HUES64 (cell line): ENCODE measurements at regions not wholly inside any gene's neighbourhood (a gene's known extent, or its start where the extent isn't known, plus 50 kb on each side); places are given as distances from the start of the nearest gene placed in this dataset.
"Not testable (repeated sequence)": the region's sequence is repeated elsewhere in the genome, so short reads cannot be mapped to it uniquely, and the experiment has no call there.

Source experiments
- H3K27ac ChIP-seq: 2 replicates; pipeline ENCODE4 v1.7.0; 2013; ENCODE audit warnings: low read depth, low read length, inconsistent platforms
- H3K27me3 ChIP-seq: 2 replicates; pipeline ENCODE4 v1.6.1; 2013; ENCODE audit warnings: mild to moderate bottlenecking, low read length; ENCODE audit not compliant: insufficient read depth
- H3K36me3 ChIP-seq: 2 replicates; pipeline ENCODE4 v1.6.1; 2013; ENCODE audit warnings: mild to moderate bottlenecking, low read length; ENCODE audit not compliant: insufficient read depth
- H3K4me1 ChIP-seq: 2 replicates; pipeline ENCODE4 v1.6.1; 2013; ENCODE audit warnings: mild to moderate bottlenecking, low read length, moderate library complexity; ENCODE audit not compliant: insufficient read depth
- H3K4me3 ChIP-seq: 2 replicates; pipeline ENCODE4 v1.5.1; 2013; ENCODE audit warnings: mild to moderate bottlenecking, low read length, moderate library complexity
- H3K9ac ChIP-seq: 2 replicates; pipeline ENCODE4 v1.6.1; 2013; ENCODE audit warnings: mild to moderate bottlenecking, low read depth, low read length
- H3K9me3 ChIP-seq: 2 replicates; pipeline ENCODE4 v1.6.1; 2013; ENCODE audit warnings: low read depth, low read length; ENCODE audit not compliant: insufficient read depth
- WGBS: fragments of 150-250, 120-280 bp; methylation state at CpG from one replicate; pipeline ENCODE4 v1.1.7; 2013; ENCODE audit warnings: missing lambda C conversion rate; 5-methylcytosine and 5-hydroxymethylcytosine counted together

- no peaks in the 10 kb centered on the region; the same call in 1 of the 2 replicates for H3K4me1 ChIP-seq
- peaks cover 27% of the 10 kb centered on the region; the same call in 1 of the 2 replicates for H3K9me3 ChIP-seq
- no peaks in the 10 kb centered on the region for H3K27me3 ChIP-seq
- H3K4me3 ChIP-seq = no peak overlapping the region
- no peak overlapping the region for H3K9ac ChIP-seq
- H3K27ac ChIP-seq = no peak overlapping the region
- H3K36me3 ChIP-seq = no peaks in the 10 kb centered on the region
Observed at GRCh38 chr10:9851808-9852207, 1165.9 kb upstream of the CELF2 start.

GRCh38 chr10:9853405-9854355, 1164.0 kb upstream of the CELF2 start:
- 94% methylated on average over 3 of the region's 4 CpGs for WGBS
- no peaks in the 10 kb centered on the region for H3K27me3 ChIP-seq
- H3K27ac ChIP-seq = no peak overlapping the region
- H3K9ac ChIP-seq = no peak overlapping the region
- no peak overlapping the region for H3K4me3 ChIP-seq
- H3K9me3 ChIP-seq = peaks cover 27% of the 10 kb centered on the region; the same call in 1 of the 2 replicates
- no peaks in the 10 kb centered on the region for H3K4me1 ChIP-seq
- H3K36me3 ChIP-seq = no peaks in the 10 kb centered on the region

DNA sequence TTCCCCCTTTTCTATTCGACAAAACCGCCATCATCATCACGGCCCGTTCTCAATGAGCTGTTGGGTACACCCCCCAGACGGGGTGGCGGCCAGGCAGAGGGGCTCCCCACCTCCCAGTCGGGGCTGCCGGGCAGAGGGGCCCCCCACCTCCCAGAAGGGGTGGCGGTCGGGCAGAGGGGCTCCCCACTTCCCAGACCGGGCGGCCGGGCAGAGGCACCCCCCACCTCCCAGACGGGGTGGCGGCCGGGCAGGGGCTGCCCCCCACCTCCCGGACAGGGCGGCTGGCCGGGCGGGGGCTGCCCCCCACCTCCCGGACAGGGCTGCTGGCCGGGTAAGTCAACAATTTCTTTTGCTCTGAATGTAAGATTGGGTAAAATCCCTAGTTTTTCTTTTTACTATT, 1162.2 kb upstream of the CELF2 start:
- not testable (repeated sequence) for H3K27ac ChIP-seq, H3K36me3 ChIP-seq, H3K9ac ChIP-seq, H3K4me3 ChIP-seq, H3K27me3 ChIP-seq, H3K4me1 ChIP-seq
- WGBS = 91% methylated on average over 21 of the region's 22 CpGs
- H3K9me3 ChIP-seq = peaks cover 27% of the 10 kb centered on the region; the same call in 1 of the 2 replicates

GRCh38 chr10:9858816-9859215, 1158.9 kb upstream of the CELF2 start:
- H3K9ac ChIP-seq = no peak overlapping the region
- no peak overlapping the region for H3K27ac ChIP-seq
- no peaks in the 10 kb centered on the region for H3K4me1 ChIP-seq
- no peaks in the 10 kb centered on the region for H3K27me3 ChIP-seq
- H3K4me3 ChIP-seq = no peak overlapping the region
- no peaks in the 10 kb centered on the region for H3K36me3 ChIP-seq
- H3K9me3 ChIP-seq = no peaks in the 10 kb centered on the region

- H3K9ac ChIP-seq = no peak overlapping the region
- no peak overlapping the region for H3K4me3 ChIP-seq
- no peaks in the 10 kb centered on the region for H3K9me3 ChIP-seq
- H3K27me3 ChIP-seq = no peaks in the 10 kb centered on the region
- no peak overlapping the region for H3K27ac ChIP-seq
- no peaks in the 10 kb centered on the region for H3K4me1 ChIP-seq
- no peaks in the 10 kb centered on the region for H3K36me3 ChIP-seq
Observed at GRCh38 chr10:9860045-9860444, 1157.6 kb upstream of the CELF2 start.

GRCh38 chr10:9863559-9864121, 1154.0 kb upstream of the CELF2 start:
- Histone ChIP-seq H3K27me3 (no peaks in the 10 kb centered on the region), H3K9ac (no peak overlapping the region), H3K36me3 (no peaks in the 10 kb centered on the region), H3K27ac (no peak overlapping the region), H3K4me3 (no peak overlapping the region), H3K9me3 (no peaks in the 10 kb centered on the region), H3K4me1 (no peaks in the 10 kb centered on the region)
- 98% methylated on average over 9 of the region's 9 CpGs for WGBS

DNA sequence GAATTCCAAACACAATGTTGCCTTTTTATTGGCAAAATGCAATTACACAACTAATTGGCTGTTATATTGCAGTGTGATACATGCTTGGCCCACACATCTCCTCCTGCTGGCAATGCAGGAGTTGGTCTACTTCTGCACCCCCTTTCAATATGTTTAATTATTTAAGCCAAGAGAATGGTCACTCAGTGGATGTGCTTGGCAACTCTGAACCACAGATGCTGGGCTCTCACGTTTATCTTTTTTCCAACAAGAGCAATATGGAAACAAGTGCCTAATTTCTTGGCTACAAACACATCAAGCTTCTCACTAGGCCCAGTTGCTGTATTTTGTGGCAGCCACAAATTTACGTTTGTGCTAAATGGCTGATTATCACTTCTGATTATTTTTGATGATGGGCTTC, 1149.2 kb upstream of the CELF2 start:
- WGBS = 93% methylated on average over 2 of the region's 2 CpGs

GRCh38 chr10:9869205-9869604, 1148.5 kb upstream of the CELF2 start:
- Histone ChIP-seq H3K27me3 (no peaks in the 10 kb centered on the region), H3K9me3 (no peaks in the 10 kb centered on the region), H3K4me3 (no peak overlapping the region), H3K9ac (no peak overlapping the region), H3K27ac (no peak overlapping the region), H3K36me3 (no peaks in the 10 kb centered on the region), H3K4me1 (no peaks in the 10 kb centered on the region)
- 95% methylated on average over 2 of the region's 2 CpGs for WGBS

More for the DNA sequence above, 1149.2 kb upstream of the CELF2 start:
- H3K4me1 ChIP-seq = no peaks in the 10 kb centered on the region
- H3K27ac ChIP-seq = no peak overlapping the region
- no peaks in the 10 kb centered on the region for H3K36me3 ChIP-seq
- H3K9ac ChIP-seq = no peak overlapping the region
- no peaks in the 10 kb centered on the region for H3K27me3 ChIP-seq
- H3K4me3 ChIP-seq = no peak overlapping the region
- H3K9me3 ChIP-seq = no peaks in the 10 kb centered on the region

DNA sequence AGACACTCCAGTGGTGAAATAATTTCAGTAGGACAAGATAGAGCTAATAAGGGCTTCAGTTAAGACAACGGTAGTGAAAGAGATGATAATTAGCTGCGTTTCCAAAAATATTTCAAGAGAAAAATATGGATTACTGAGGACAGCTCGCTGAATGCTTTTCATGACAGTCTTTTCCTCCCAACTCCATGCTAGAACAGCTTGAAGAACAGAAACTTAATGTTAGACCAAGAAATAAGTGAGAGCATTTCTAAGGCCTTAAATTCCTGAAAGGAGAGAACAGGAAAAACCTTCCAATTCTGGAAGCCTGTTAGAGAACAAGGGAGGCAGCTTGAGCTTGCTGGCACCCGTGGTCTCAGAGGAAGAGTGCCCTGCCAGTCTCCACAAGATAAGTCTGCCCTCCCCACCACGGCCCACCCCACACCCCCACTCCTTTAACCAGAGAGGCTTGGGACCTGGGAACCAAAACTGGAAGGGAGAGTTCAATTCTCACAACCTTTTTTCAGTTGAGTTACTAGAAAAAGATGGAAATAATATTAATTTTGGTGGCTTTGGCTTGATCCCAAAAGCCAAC, 1148.0 kb upstream of the CELF2 start:
- H3K9me3 ChIP-seq = no peaks in the 10 kb centered on the region
- 95% methylated on average over 4 of the region's 5 CpGs for whole genome bisulfite sequencing
- no peak overlapping the region for H3K9ac ChIP-seq

GRCh38 chr10:9875353-9875752, 1142.3 kb upstream of the CELF2 start:
- Histone ChIP-seq H3K9me3 (no peaks in the 10 kb centered on the region), H3K27me3 (no peaks in the 10 kb centered on the region), H3K9ac (no peak overlapping the region), H3K27ac (no peak overlapping the region), H3K36me3 (no peaks in the 10 kb centered on the region), H3K4me3 (no peak overlapping the region), H3K4me1 (no peaks in the 10 kb centered on the region)
- 94% methylated on average over 5 of the region's 5 CpGs for WGBS

More for the DNA sequence above, 1148.0 kb upstream of the CELF2 start:
- H3K4me3 ChIP-seq = no peak overlapping the region
- no peaks in the 10 kb centered on the region for H3K27me3 ChIP-seq
- no peaks in the 10 kb centered on the region for H3K36me3 ChIP-seq
- no peak overlapping the region for H3K27ac ChIP-seq
- no peaks in the 10 kb centered on the region for H3K4me1 ChIP-seq

GRCh38 chr10:9877978-9878377, 1139.7 kb upstream of the CELF2 start:
- no peaks in the 10 kb centered on the region for H3K4me1 ChIP-seq
- no peak overlapping the region for H3K27ac ChIP-seq
- peaks cover 7% of the 10 kb centered on the region; the same call in 1 of the 2 replicates for H3K9me3 ChIP-seq
- H3K36me3 ChIP-seq = no peaks in the 10 kb centered on the region
- H3K27me3 ChIP-seq = no peaks in the 10 kb centered on the region
- WGBS = 95% methylated on average over 12 of the region's 12 CpGs
- no peak overlapping the region for H3K4me3 ChIP-seq
- H3K9ac ChIP-seq = no peak overlapping the region
